Upper lobe of right lung (tissue), 1 donor: ENCODE measurements at regions not wholly inside any gene's neighbourhood (a gene's known extent, or its start where the extent isn't known, plus 50 kb on each side); places are given as distances from the start of the nearest gene placed in this dataset.

Experiments used
- ATAC-seq: fragments of 200-7000 bp; cut with Tn5 transposase; one replicate; pipeline ENCODE4 v1.9.1; 2020; ENCODE audit warnings: mild to moderate bottlenecking, moderate library complexity
- DNase-seq: peaks from one replicate; pipeline ENCODE4 v3.0.0-alpha.2; 2020
- H3K27ac ChIP-seq: fragments of 200-600 bp; one replicate; pipeline ENCODE4 v1.8.0; 2022
- H3K27me3 ChIP-seq: fragments of 200-600 bp; one replicate; pipeline ENCODE4 v1.8.0; 2022; ENCODE audit warnings: mild to moderate bottlenecking
- H3K36me3 ChIP-seq: fragments of 200-600 bp; one replicate; pipeline ENCODE4 v1.8.0; 2022
- H3K4me1 ChIP-seq: fragments of 200-600 bp; one replicate; pipeline ENCODE4 v1.8.0; 2022
- H3K4me3 ChIP-seq: fragments of 200-600 bp; one replicate; pipeline ENCODE4 v1.8.0; 2022; ENCODE audit warnings: mild to moderate bottlenecking
- H3K9me3 ChIP-seq: fragments of 200-600 bp; one replicate; pipeline ENCODE4 v1.8.0; 2022
- intact Hi-C: fragments of 100-400 bp; cut with DNase I; formaldehyde crosslinking; loops from one replicate; pipeline ENCODE4 v1.11.0; 2022
- TF ChIP-seq, protein P1 (sequence below): fragments of 200-600 bp; IDR thresholded peaks from one replicate; pipeline ENCODE4 v1.8.0; 2022; ENCODE audit warnings: antibody characterized with exemption
- donor health status: DM: no; HTN: yes; CAD: no; lungs with severe emphysema.

DNA sequence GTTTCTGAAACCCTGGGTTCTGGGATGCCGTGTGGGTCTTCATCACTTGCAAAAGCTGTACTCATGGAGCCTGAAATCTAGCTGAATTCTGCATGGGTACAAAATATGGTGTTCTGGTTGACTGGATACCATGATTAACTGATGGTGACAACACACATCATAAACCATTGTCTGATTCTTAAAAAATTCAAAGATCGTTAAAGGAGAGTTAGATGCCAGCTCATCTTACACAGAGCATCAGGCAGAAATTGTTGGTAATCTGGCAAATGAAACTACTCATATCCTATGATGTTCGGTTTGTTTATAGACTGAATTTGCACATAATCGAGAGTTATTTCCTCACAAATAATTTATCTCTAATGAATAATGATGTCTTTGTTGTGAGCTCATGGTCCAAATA is 218.1 kb upstream of the PKN2 start:
- TF ChIP-seq, protein P1, sequence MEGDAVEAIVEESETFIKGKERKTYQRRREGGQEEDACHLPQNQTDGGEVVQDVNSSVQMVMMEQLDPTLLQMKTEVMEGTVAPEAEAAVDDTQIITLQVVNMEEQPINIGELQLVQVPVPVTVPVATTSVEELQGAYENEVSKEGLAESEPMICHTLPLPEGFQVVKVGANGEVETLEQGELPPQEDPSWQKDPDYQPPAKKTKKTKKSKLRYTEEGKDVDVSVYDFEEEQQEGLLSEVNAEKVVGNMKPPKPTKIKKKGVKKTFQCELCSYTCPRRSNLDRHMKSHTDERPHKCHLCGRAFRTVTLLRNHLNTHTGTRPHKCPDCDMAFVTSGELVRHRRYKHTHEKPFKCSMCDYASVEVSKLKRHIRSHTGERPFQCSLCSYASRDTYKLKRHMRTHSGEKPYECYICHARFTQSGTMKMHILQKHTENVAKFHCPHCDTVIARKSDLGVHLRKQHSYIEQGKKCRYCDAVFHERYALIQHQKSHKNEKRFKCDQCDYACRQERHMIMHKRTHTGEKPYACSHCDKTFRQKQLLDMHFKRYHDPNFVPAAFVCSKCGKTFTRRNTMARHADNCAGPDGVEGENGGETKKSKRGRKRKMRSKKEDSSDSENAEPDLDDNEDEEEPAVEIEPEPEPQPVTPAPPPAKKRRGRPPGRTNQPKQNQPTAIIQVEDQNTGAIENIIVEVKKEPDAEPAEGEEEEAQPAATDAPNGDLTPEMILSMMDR = no peak
- Histone ChIP-seq H3K4me3 (no peak overlapping the region), H3K36me3 (no peaks in the 10 kb centered on the region), H3K27me3 (peaks cover 3% of the 10 kb centered on the region), H3K27ac (no peak overlapping the region), H3K4me1 (no peaks in the 10 kb centered on the region), H3K9me3 (no peaks in the 10 kb centered on the region)
- intact Hi-C loops = no loop called here
- no peak for DNase-seq
- no peak for ATAC-seq

DNA sequence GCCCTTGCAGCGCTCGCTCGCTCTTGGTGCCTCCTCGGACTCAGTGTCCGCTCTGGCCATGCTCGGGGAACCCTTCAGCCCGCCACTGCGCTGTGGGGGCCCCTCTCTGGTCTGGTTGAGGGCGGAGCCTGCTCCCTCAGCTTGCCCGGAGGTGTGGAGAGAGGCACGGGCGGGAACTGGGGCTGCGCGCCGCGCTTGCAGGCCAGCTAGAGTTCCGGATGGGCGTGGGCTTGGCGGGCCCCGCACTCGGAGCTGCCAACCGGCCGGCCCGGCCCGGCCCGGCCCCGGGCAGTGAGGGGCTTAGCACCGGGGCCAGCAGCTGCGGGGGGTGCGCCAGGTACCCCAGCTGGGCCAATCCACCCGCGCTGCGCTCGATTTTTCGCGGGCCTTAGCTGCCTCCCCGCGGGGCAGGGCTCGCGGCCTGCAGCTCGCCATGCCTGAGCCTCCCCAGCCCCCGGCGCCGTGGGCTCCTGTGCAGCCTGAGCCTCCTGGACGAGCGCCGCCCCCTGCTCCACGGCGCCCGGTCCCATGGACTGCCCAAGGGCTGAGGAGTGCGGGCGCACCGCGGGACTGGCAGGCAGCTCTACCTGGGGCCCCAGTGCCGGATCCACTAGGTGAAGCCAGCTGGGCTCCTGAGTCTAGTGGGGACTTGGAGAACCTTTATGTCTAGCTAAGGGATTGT is 217.0 kb upstream of the PKN2 start:
- DNase-seq (no peak), ATAC-seq (no peak)
- Histone ChIP-seq H3K4me3 (no peak overlapping the region), H3K36me3 (no peaks in the 10 kb centered on the region), H3K4me1 (no peaks in the 10 kb centered on the region), H3K27ac (no peak overlapping the region), H3K27me3 (no peaks in the 10 kb centered on the region), H3K9me3 (no peaks in the 10 kb centered on the region)
- intact Hi-C loops = no loop called here
- TF ChIP-seq, protein P1 = no peak

DNA sequence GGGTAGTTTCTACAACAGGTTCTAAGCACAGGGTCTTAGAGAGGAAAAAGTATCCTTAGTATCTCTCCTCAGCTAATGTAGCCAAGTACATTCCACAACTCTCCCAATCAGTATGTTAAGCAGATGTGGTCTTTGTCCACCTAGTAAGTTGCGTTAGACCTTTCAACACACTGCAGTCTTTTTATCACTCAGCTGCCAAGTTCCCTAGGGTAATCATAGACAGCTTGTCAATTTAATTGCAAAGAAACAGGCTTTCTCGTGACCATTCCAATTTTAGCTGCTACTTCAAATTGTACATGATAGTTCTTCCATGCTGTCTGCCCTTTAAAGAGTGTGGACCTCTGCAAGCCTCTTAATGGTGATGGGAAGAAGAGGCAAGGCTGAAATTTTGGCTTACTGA is 211.8 kb upstream of the PKN2 start:
- intact Hi-C loops = no loop called here
- no peaks in the 10 kb centered on the region for H3K27me3 ChIP-seq
- ATAC-seq = no peak

DNA sequence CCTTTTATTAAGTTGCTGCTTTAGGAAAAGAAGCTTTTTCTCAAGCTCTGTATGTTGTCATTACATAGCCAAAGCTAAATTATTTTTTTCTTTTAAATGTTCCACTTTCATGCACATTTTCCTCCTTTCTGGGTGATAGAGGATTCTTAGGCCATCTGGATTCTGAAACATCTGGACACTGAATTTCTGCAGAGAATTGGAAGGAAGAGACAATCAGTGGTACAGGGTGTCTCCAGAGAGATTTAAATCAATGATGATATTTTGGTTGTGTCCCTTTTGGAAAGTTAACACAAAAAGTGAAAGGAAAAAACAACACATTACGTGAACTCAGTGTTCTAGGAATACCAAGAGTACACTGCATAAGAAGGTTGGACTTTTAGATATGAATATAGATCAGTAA is 211.4 kb upstream of the PKN2 start:
- no peak overlapping the region for H3K27ac ChIP-seq
- no peaks in the 10 kb centered on the region for H3K9me3 ChIP-seq
- no peaks in the 10 kb centered on the region for H3K4me1 ChIP-seq
- TF ChIP-seq, protein P1 = no peak
- DNase-seq (no peak), ATAC-seq (no peak)
- no peak overlapping the region for H3K4me3 ChIP-seq
- no peaks in the 10 kb centered on the region for H3K27me3 ChIP-seq
- intact Hi-C loops = no loop called here
- H3K36me3 ChIP-seq = no peaks in the 10 kb centered on the region

More for the DNA sequence above, 211.8 kb upstream of the PKN2 start:
- no peak for DNase-seq
- no peak overlapping the region for H3K4me3 ChIP-seq
- no peaks in the 10 kb centered on the region for H3K9me3 ChIP-seq
- H3K4me1 ChIP-seq = no peaks in the 10 kb centered on the region
- TF ChIP-seq, protein P1 = no peak
- H3K36me3 ChIP-seq = no peaks in the 10 kb centered on the region
- H3K27ac ChIP-seq = no peak overlapping the region

DNA sequence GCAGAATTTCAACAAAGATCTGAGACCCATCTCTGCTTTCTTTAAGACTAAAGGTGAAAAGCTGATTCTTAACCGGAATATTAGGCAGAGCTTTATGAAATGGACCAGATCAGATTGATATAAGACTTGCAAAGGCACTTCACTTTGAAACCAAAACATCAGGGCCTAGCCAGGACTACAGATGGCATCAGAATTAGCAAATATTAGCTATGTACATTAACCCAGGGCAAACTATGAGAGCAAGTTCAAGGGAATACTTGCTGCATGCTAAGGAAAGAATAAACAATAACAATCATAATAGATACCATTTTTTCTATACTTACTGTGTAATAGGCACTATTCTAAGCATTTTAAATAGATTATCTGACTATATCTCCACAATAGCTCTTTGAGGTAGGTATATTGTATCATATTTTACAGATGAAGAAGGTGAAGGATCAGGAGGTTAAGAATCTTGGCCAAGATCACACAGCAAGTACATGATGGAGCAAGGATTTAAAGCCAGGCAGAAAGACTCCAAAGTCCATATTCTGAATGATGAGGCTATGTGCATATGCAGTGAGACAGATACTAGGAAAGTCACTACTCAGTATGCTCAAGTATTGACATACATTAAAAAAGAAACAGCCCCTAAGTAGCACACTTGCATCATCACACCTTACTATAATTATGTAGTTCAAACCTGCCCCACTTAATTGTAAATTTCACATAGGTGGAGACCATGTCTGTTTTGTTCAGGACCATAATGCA is 209.3 kb upstream of the PKN2 start:
- H3K27me3 ChIP-seq = no peaks in the 10 kb centered on the region
- intact Hi-C loops = no loop called here
- no peaks in the 10 kb centered on the region for H3K9me3 ChIP-seq
- H3K36me3 ChIP-seq = no peaks in the 10 kb centered on the region
- DNase-seq (no peak), ATAC-seq (no peak)
- H3K27ac ChIP-seq = no peak overlapping the region
- H3K4me1 ChIP-seq = no peaks in the 10 kb centered on the region
- no peak overlapping the region for H3K4me3 ChIP-seq
- TF ChIP-seq, protein P1 = no peak
